HUES48 (cell line): ENCODE measurements at regions not wholly inside any gene's neighbourhood (a gene's known extent, or its start where the extent isn't known, plus 50 kb on each side); places are given as distances from the start of the nearest gene placed in this dataset.

Source experiments
- H3K27ac ChIP-seq: one replicate; pipeline ENCODE4 v1.7.0; 2013; ENCODE audit warnings: low read depth, low read length, inconsistent platforms
- H3K27me3 ChIP-seq: 2 replicates; pipeline ENCODE4 v1.6.1; 2013; ENCODE audit warnings: mild to moderate bottlenecking, low read length; ENCODE audit not compliant: control insufficient read depth, insufficient read depth
- H3K36me3 ChIP-seq: 2 replicates; pipeline ENCODE4 v1.6.1; 2013; ENCODE audit warnings: low read length; ENCODE audit not compliant: control insufficient read depth, insufficient read depth
- H3K4me1 ChIP-seq: 2 replicates; pipeline ENCODE4 v1.6.1; 2013; ENCODE audit warnings: mild to moderate bottlenecking, low read length; ENCODE audit not compliant: control insufficient read depth, insufficient read depth
- H3K4me3 ChIP-seq: 2 replicates; pipeline ENCODE4 v1.5.1; 2013; ENCODE audit warnings: mild to moderate bottlenecking, low read depth, low read length
- H3K9ac ChIP-seq: 2 replicates; pipeline ENCODE4 v1.6.1; 2013; ENCODE audit warnings: mild to moderate bottlenecking, low read depth, low read length, moderate library complexity
- H3K9me3 ChIP-seq: 2 replicates; pipeline ENCODE4 v1.6.1; 2013; ENCODE audit warnings: low read length; ENCODE audit not compliant: control insufficient read depth, insufficient read depth

DNA sequence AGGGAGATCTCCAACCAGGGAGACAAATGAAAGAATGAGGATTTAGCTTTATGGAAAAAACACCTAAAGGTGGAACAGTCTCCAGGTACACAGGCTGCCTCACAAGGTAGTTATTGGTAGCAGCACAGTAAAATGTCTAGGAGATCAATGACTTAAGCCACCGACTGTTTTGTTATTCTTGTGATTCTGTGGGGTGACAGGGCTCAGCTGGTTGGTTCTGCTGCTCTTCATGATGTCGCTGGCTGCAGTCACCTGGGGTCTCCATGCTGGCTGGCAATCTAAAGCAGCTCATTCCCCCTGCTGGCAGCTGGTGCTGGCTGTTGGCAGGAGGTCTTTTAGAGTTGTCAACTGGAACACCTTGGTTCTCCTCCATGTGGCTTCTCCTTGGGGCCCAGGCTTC, 69.2 kb downstream of the FOXL1 start:
- Histone ChIP-seq H3K4me3 (no peak overlapping the region), H3K27ac (no peak overlapping the region), H3K4me1 (no peaks in the 10 kb centered on the region), H3K9me3 (no peaks in the 10 kb centered on the region), H3K27me3 (no peaks in the 10 kb centered on the region), H3K9ac (no peak overlapping the region), H3K36me3 (no peaks in the 10 kb centered on the region)

DNA sequence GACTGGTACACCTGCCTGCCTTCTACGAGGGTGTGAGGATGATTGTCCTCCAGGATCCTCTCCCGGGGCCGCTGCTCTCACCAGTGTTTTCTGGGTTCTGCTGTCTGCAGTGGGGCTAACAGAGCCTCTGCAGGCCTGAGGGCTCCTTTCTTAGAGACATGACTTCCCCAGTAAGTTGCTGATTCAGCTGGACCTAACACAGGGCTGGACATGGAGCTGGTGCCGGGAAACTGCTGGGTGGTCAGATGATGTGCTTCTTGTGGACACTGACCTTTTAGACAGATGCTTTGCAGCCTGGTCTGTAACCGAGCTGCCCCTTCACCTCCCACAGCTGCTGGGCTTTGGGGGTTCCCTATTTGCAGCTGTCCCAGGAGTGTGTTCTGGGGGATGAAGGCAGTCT, 71.5 kb downstream of the FOXL1 start:
- Histone ChIP-seq H3K4me3 (no peak overlapping the region), H3K36me3 (no peaks in the 10 kb centered on the region), H3K9ac (no peak overlapping the region), H3K4me1 (no peaks in the 10 kb centered on the region), H3K27me3 (no peaks in the 10 kb centered on the region), H3K9me3 (no peaks in the 10 kb centered on the region), H3K27ac (no peak overlapping the region)

DNA sequence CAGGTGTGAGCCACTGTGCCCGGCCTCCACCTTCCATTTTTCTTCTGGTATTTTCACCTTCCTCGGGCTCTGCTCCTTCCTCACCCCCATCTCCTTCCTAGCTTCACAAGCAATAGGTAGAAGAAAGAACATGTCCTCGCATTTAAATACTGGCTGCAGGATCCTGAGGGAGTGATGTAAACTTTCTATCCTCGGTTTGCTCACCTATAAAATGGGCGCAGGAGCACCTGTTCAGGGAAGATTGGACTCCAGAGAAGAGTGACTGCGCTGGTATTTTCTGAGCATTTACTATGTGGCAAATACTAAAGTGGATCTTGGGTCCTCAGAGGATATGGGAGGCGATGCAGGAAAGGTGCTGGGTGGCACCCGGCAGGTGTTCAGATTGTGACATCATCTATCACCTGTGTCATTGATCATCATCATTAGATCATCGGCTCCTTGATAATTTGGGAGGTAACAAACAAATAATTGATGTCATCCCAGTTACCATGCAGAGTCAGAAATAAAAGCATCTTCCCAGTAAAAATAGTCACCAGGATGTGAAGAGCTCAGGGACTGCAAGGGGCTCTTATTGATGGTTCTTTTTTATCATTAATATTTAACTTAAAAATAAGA, 72.8 kb downstream of the FOXL1 start:
- no peaks in the 10 kb centered on the region for H3K36me3 ChIP-seq
- H3K9ac ChIP-seq = no peak overlapping the region
- no peaks in the 10 kb centered on the region for H3K9me3 ChIP-seq
- H3K27me3 ChIP-seq = no peaks in the 10 kb centered on the region
- H3K4me3 ChIP-seq = no peak overlapping the region
- H3K4me1 ChIP-seq = no peaks in the 10 kb centered on the region
- H3K27ac ChIP-seq = no peak overlapping the region

DNA sequence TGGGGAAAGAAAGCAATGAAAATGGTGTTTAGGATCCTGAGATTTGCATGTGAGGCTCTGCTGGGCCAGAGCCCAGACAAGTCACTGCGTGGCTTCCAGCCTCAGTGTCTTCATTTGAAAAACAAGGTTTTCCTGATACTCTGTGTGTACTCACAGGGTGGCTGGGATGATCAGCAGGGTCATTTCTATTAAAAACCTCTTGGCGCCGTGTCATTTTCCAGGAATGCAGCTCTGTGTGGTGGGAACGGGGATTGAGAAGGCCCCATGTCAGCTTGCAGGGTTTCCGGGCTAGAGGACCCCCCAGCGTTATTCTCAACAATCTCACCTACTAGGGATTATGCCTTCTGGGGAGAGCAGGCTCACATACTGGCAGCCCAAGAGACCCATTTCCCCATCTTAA, 73.5 kb downstream of the FOXL1 start:
- Histone ChIP-seq H3K27ac (no peak overlapping the region), H3K9ac (no peak overlapping the region), H3K27me3 (no peaks in the 10 kb centered on the region), H3K36me3 (no peaks in the 10 kb centered on the region), H3K4me1 (no peaks in the 10 kb centered on the region), H3K4me3 (no peak overlapping the region), H3K9me3 (no peaks in the 10 kb centered on the region)

DNA sequence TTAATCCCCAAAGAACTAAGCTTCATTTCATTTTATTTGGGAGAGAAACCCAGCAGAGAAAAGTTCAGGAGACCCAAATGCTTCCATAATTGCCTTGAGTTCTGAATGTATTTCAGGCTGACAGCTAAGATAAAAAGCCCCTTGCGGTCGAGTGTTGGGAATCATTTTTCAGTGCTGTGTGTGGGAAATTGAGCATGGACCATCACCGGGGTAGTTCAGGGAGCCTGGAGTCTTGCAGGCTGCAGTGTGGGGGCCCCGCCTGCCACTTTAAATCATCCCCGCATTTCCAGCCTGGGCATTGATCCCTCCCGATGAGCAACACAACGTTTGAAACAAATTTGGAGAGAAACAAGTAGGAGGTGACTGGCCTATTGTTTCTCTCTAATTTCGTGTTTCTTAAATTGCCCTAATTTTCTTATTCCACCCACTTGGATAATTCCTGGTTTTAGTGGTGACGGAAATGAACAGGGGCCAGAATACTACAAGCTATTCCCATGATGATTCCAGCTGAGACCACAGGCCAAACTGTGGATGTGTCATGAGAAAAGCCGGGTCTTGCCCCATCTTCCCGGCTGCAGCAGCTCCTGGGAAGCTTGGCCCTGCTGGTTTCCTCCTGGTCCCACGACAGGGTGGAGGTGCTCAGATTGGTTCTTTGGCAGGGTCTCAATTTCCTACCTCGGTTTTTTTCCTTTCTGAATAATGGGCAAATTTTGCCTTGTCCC, 75.1 kb downstream of the FOXL1 start:
- Histone ChIP-seq H3K9me3 (no peaks in the 10 kb centered on the region), H3K27me3 (no peaks in the 10 kb centered on the region), H3K9ac (no peak overlapping the region), H3K4me1 (no peaks in the 10 kb centered on the region), H3K4me3 (no peak overlapping the region), H3K27ac (no peak overlapping the region), H3K36me3 (no peaks in the 10 kb centered on the region)

DNA sequence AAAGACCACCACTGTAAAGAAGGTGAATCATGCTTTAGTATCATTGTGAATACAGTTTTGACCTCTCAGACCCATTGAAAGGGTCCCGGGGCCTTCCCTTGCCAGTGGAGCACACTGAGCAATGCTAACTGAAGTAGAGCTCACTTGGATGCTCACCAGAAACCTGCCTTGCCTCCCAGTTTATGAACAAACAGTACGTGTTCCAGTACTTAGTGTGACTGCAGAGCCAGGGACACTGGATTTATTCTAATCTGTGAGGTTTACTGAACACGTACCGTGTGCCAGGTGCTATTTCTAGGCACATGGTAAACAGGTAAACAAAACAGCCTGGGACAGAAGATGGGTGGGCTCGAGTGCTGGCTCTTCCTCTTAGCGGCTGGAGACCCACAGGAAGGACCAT, 79.6 kb downstream of the FOXL1 start:
- no peak overlapping the region for H3K4me3 ChIP-seq
- H3K9me3 ChIP-seq = no peaks in the 10 kb centered on the region
- H3K27me3 ChIP-seq = no peaks in the 10 kb centered on the region
- H3K27ac ChIP-seq = no peak overlapping the region
- no peaks in the 10 kb centered on the region for H3K4me1 ChIP-seq
- no peaks in the 10 kb centered on the region for H3K36me3 ChIP-seq
- H3K9ac ChIP-seq = no peak overlapping the region

DNA sequence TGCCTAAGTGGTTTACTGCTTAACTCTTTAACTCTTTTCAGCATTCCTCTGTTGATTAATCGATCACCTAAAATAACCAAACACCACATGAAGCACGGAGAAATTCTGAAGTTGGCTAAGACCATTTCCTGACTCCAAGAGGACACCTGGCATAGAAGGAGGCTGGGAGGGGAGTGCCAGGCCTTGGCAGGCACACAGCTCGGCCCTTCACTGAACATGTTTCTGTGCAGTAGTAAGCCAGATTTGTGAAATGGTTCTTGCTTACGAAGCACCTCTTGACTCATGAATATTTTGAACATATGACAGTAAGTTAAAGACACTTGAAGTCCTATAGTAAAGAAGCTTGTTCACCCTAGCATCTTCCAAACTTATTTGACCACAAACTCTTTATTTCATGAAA, 82.3 kb downstream of the FOXL1 start:
- Histone ChIP-seq H3K9ac (no peak overlapping the region), H3K27me3 (no peaks in the 10 kb centered on the region), H3K36me3 (no peaks in the 10 kb centered on the region), H3K9me3 (no peaks in the 10 kb centered on the region), H3K27ac (no peak overlapping the region), H3K4me1 (no peaks in the 10 kb centered on the region), H3K4me3 (no peak overlapping the region)

DNA sequence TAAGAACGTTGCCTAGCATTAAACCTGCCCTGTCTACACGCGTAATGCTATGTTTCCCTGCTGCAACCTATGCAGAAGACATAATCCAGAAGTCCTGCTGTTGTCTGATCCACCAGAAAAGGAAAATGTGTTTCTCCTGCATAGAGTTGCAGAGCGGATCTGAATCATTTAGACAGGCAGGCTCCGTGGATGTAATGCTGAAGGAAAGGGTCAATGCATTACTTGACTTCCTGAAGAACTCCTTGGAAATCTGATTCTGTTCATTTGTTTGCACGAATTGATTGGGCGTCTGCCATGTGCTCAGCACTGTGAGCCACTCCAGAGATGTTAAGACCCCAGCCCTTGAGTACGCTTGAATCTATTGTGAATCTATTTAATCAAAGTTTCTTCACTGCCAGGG, 83.4 kb downstream of the FOXL1 start:
- Histone ChIP-seq H3K4me3 (no peak overlapping the region), H3K9me3 (no peaks in the 10 kb centered on the region), H3K36me3 (no peaks in the 10 kb centered on the region), H3K9ac (no peak overlapping the region), H3K27ac (no peak overlapping the region), H3K4me1 (no peaks in the 10 kb centered on the region), H3K27me3 (no peaks in the 10 kb centered on the region)

DNA sequence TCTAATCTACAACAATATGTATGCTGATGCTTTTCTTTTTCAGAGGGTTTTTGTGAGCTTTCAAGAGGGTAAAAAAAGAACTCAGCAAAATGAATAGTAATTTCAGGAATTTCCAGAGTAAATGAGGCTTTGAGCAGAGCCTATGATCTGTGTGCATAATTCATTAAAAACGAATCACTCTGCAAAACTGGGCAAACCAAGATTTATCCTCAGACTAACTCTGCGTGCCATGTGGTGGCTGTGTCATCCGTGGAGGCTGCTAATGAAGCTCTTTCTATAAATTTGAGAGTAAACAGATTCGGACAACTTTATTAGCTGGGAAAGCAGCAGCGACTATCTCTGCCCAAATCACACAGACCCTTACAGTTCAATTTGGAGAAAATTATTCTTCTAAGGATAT, 83.8 kb downstream of the FOXL1 start:
- no peak overlapping the region for H3K27ac ChIP-seq
- no peaks in the 10 kb centered on the region for H3K36me3 ChIP-seq
- no peaks in the 10 kb centered on the region for H3K9me3 ChIP-seq
- H3K4me3 ChIP-seq = no peak overlapping the region
- no peaks in the 10 kb centered on the region for H3K27me3 ChIP-seq
- H3K4me1 ChIP-seq = no peaks in the 10 kb centered on the region
- no peak overlapping the region for H3K9ac ChIP-seq

DNA sequence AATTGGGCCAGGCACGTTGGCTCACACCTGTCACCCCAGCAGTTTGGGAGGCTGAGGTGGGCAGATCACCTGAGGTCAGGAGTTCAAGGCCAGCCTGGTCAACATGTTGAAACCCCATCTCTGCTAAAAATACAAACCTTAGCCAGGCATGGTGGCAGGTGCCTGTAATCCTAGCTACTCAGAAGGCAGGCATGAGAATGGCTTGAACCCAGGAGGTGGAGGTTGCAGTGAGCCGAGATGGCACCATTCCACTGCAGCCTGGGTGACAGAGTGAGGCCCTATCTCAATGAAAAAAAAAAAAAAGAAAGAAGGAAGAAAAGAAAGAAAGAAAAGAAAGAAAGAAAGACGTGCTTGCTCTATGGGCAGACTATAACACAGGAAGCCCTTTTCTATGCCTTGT, 84.4 kb downstream of the FOXL1 start:
- Histone ChIP-seq H3K4me3 (no peak overlapping the region), H3K27me3 (no peaks in the 10 kb centered on the region), H3K27ac (no peak overlapping the region), H3K9ac (no peak overlapping the region), H3K36me3 (no peaks in the 10 kb centered on the region), H3K9me3 (no peaks in the 10 kb centered on the region), H3K4me1 (no peaks in the 10 kb centered on the region)

DNA sequence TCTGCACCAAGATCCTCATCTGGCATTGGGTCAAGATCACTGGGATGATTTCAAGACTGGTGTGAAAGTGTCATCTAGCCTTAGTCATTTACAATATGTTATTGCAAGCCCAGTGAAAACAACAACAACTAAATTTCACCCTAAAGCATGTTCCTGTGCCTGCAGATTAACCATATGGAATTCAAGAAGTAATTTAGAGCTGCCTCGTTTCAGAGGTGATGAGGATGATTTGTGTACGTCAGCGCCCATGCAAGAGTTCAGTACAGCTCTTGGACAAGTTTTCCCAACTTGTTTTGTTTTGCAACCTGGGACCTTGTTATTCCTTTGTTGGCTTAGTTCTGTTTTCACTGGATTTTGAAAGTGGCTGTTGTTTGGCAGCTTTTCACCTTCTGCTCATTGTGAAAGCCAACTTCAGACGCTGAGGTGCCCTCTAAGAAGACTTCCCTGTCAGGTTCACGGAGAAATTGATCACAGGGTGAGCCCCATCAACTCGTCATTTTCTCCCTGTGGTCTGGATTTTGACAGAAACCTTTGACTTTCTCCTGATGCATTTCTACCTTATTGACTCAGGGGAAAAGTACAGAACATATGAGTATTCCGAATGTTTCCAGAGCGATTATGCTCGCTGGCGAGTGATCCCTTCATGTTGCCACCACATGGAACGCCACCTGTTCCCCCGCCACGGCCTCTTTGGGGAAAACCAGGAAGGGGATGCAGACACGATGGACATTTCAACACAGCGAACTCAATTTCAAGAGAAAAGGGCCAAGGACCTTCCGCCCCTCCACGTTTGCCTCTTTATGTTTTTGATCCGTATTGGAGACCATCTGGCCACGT, 85.6 kb downstream of the FOXL1 start:
- Histone ChIP-seq H3K9me3 (no peaks in the 10 kb centered on the region), H3K9ac (no peak overlapping the region), H3K27ac (peak overlapping the region; percentile 41), H3K27me3 (no peaks in the 10 kb centered on the region), H3K4me3 (no peak overlapping the region), H3K36me3 (no peaks in the 10 kb centered on the region), H3K4me1 (peaks cover 6% of the 10 kb centered on the region)
